ENCODE measurements at regions not wholly inside any gene's neighbourhood (a gene's known extent, or its start where the extent isn't known, plus 50 kb on each side); places are given as distances from the start of the nearest gene placed in this dataset.

DNA sequence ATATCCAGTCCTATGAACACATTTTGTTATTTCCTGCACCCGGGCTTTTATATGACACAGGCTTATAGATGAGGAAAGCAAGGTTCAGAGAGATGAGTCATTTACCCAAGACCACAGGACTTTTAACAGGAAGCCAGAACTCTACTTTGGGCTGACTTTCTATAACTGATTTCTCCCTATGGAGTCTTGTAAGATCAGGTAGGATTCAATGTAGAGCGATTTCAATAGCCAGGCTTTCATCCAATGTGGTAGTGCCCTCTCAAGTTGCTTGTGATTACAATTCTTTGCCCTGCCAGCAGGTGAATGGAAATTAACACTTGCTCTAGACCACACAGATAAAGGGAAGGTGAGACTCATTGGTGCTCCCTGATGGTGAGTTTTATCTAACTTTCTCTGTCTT is 378.3 kb downstream of the INSC start:
- TF ChIP-seq, protein P1, sequence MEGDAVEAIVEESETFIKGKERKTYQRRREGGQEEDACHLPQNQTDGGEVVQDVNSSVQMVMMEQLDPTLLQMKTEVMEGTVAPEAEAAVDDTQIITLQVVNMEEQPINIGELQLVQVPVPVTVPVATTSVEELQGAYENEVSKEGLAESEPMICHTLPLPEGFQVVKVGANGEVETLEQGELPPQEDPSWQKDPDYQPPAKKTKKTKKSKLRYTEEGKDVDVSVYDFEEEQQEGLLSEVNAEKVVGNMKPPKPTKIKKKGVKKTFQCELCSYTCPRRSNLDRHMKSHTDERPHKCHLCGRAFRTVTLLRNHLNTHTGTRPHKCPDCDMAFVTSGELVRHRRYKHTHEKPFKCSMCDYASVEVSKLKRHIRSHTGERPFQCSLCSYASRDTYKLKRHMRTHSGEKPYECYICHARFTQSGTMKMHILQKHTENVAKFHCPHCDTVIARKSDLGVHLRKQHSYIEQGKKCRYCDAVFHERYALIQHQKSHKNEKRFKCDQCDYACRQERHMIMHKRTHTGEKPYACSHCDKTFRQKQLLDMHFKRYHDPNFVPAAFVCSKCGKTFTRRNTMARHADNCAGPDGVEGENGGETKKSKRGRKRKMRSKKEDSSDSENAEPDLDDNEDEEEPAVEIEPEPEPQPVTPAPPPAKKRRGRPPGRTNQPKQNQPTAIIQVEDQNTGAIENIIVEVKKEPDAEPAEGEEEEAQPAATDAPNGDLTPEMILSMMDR (IDR thresholded peaks at IDR 0.05; ENCODE audit: insufficient read depth, low read length, missing control alignments): no peak
- ChIA-PET CTCF (no interaction called here), POLR2A (no interaction called here)
- DNase-seq (ENCODE audit: low read depth, low spot score): no peak
- no peak overlapping the region for H3K4me3 ChIP-seq (ENCODE audit: low read depth, low read length)

DNA sequence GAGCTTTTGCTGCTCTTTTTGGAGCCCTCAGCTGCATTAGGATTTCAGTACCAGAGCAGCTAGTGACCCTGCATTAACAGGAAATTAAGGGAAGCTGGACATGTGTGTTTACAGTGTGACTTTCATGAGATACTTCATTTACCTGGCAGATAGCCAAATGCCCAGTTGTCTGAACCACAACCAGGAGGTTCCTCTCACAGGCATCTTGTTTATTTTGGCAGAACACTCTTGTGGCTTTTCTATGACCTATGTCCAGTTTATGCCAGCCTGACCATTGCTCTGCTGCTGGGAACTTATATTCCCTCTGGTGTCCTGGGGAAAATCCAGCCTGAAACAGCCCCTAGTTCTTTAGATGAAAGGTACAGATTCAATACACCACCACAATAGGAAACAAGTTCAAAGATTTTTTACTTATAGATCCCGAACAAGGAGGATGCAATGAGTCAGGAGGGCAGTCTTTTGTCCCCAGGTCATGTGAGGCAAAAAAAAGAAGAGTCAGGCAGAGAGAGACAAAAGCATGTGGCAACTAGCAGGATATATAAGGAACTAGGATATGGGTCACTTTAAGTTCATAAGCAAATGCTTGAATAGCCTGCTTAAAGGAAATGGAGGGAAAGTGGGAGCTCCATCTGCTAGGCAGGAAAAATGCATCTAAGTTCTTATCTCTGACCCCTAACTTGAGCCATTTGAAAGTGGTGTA is 379.3 kb downstream of the INSC start:
- no peak overlapping the region for H3K4me3 ChIP-seq (ENCODE audit: low read depth, low read length)
- TF ChIP-seq, protein P1 (IDR thresholded peaks at IDR 0.05; ENCODE audit: insufficient read depth, low read length, missing control alignments): no peak
- ChIA-PET POLR2A (no interaction called here), CTCF (no interaction called here)
- DNase-seq (ENCODE audit: low read depth, low spot score): no peak

DNA sequence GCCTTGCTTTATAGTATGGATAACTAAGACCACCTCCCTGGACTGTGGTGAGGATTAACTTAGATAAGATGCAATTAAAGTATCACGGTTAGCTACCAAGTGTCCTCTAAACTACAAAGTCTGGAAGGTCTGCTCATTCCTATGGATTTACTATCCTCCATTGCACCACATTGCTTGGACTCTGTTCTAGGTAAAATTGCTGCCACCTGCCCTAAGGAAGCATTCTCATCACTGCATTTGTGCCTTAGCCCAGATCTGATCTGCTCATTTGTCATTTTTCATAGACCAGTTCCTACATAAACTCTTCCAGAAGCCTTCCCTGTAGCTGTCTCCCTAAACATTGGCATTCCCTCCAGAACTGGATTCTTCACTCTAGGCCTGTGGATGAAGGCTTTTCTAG is 380.0 kb downstream of the INSC start:
- CTCF ChIA-PET: no interaction called here

GRCh38 chr11:15495462-15495861 is 380.7 kb downstream of the INSC start:
- POLR2A ChIA-PET: no interaction called here
- TF ChIP-seq, protein P1 (IDR thresholded peaks at IDR 0.05; ENCODE audit: insufficient read depth, low read length, missing control alignments): no peak
- CTCF ChIA-PET: no interaction called here
- H3K4me3 ChIP-seq (ENCODE audit: low read depth, low read length): no peak overlapping the region
- DNase-seq (ENCODE audit: low read depth, low spot score): no peak

More for the DNA sequence above, 380.0 kb downstream of the INSC start:
- DNase-seq (ENCODE audit: low read depth, low spot score): no peak
- POLR2A ChIA-PET: no interaction called here
- no peak overlapping the region for H3K4me3 ChIP-seq (ENCODE audit: low read depth, low read length)
- TF ChIP-seq, protein P1 (IDR thresholded peaks at IDR 0.05; ENCODE audit: insufficient read depth, low read length, missing control alignments): no peak

DNA sequence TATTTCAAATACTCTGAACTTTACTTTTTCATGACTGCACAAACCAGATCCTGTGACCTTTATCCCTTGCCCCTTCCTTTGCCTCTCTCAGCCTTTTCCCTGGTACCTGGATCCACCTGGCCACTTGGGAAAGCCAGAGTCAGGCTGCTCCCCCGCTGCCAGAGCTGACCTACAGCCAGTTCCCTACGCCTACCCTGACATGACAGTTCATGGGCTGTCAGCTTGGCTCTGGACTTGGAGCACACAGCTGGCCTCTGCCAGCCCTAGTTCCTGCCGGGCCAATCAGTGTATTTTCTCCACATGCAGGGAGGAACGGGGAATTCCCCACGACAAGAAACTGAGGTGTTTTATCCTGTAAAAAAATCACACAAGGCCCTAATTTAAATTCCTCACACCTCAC is 382.6 kb downstream of the INSC start:
- H3K4me3 ChIP-seq (ENCODE audit: low read depth, low read length): no peak overlapping the region
- TF ChIP-seq, protein P1 (IDR thresholded peaks at IDR 0.05; ENCODE audit: insufficient read depth, low read length, missing control alignments): no peak
- ChIA-PET CTCF (no interaction called here), POLR2A (no interaction called here)
- DNase-seq (ENCODE audit: low read depth, low spot score): no peak

GRCh38 chr11:15499674-15500073 is 385.0 kb downstream of the INSC start:
- CTCF ChIA-PET: no interaction called here
- no peak overlapping the region for H3K4me3 ChIP-seq (ENCODE audit: low read depth, low read length)
- POLR2A ChIA-PET: no interaction called here
- no peak for DNase-seq (ENCODE audit: low read depth, low spot score)
- TF ChIP-seq, protein P1 (IDR thresholded peaks at IDR 0.05; ENCODE audit: insufficient read depth, low read length, missing control alignments): no peak
